Body of pancreas (tissue), 4 donors: ENCODE measurements at regions not wholly inside any gene's neighbourhood (a gene's known extent, or its start where the extent isn't known, plus 50 kb on each side); places are given as distances from the start of the nearest gene placed in this dataset.
A peak's percentile ranks its signal among the peaks of the same experiment; 100 is the strongest.

Source experiments
- ATAC-seq: fragments of 150-250 bp; one replicate; pipeline ENCODE4 v1.9.1; 2016
- DNase-seq, 4 donors: peaks; one replicate each; pipeline ENCODE4 v3.0.0-alpha.2; 2019
- H3K27ac ChIP-seq, 4 donors: fragments of 200-600 bp; sonication (generic); 1 replicate in 3 of 4; 2 replicates in 1 of 4; pipeline versions ENCODE4 v1.5.1 to v1.6.1; 2016 to 2019; ENCODE audit warnings: mild to moderate bottlenecking in 1 of 4, mixed read lengths in 1 of 4, moderate library complexity in 1 of 4
- H3K27me3 ChIP-seq, 2 donors: fragments of 200-600 bp; sonication (generic); one replicate each; pipeline ENCODE4 v1.6.0; 2016; ENCODE audit warnings: mild to moderate bottlenecking in 1 of 2
- H3K36me3 ChIP-seq, 2 donors: fragments of 200-600 bp; sonication (generic); replicated peaks in 1 of 2; 2 replicates each; pipeline ENCODE4 v1.5.1; 2016; ENCODE audit warnings: low read depth in 2 of 2; ENCODE audit not compliant: insufficient read depth in 1 of 2
- H3K4me1 ChIP-seq: fragments of 200-600 bp; sonication (generic); one replicate; pipeline ENCODE4 v1.6.0; 2016
- H3K4me3 ChIP-seq, 2 donors: fragments of 200-600 bp; sonication (generic); 1 replicate in 1 of 2; 2 replicates in 1 of 2; pipeline ENCODE4 v1.5.1; 2016 to 2019
- H3K9me3 ChIP-seq, 3 donors: fragments of 200-600 bp; sonication (generic); 1 replicate in 2 of 3; 2 replicates in 1 of 3; pipeline ENCODE4 v1.5.1; 2016
- CTCF ChIP-seq, 7 experiments: fragments of 450-650 bp in 4 of 7; fragments of 200-600 bp in 3 of 7; sonication (generic) in 3 of 7; IDR thresholded peaks; one replicate each; pipeline ENCODE4 v1.5.1; 2016 to 2019; ENCODE audit warnings: antibody characterized with exemption in 7 of 7
- POLR2A ChIP-seq, 3 donors: fragments of 450-650 bp; IDR thresholded peaks; one replicate each; pipeline ENCODE4 v1.6.1; 2016; ENCODE audit warnings: antibody characterized with exemption in 3 of 3, mild to moderate bottlenecking in 2 of 3
- WGBS, 2 donors: methylation state at CpG; one replicate each; pipeline ENCODE4 v1.1.5; 2017; 5-methylcytosine and 5-hydroxymethylcytosine counted together
- intact Hi-C: fragments of 100-400 bp; cut with DNase I; formaldehyde crosslinking; loops from one replicate; pipeline ENCODE4 v1.15.1; 2023

GRCh38 chr9:28764532-28764931 lies 1191.3 kb upstream of the C9orf72 start:
- no peak for ATAC-seq
- Histone ChIP-seq H3K4me3 (no peak overlapping the region), H3K36me3 (no peaks in the 10 kb centered on the region), H3K4me1 (no peaks in the 10 kb centered on the region), H3K27me3 (no peaks in the 10 kb centered on the region), H3K27ac (no peak overlapping the region), H3K9me3 (no peaks in the 10 kb centered on the region)
- 59 to 77% methylated on average over 1 of the region's 1 CpG for WGBS, 2 donors
- TF ChIP-seq CTCF (IDR thresholded peaks at IDR 0.05) (no peak), POLR2A (IDR thresholded peaks at IDR 0.05) (no peak)
- DNase-seq: no peak
- intact Hi-C loops: no loop called here

GRCh38 chr9:28770226-28770625 lies 1196.9 kb upstream of the C9orf72 start:
- no peak for DNase-seq
- no peak for ATAC-seq
- 65 to 69% methylated on average over 4 of the region's 4 CpGs for WGBS, 2 donors
- no peaks in the 10 kb centered on the region for H3K9me3 ChIP-seq
- H3K27me3 ChIP-seq: no peaks in the 10 kb centered on the region
- intact Hi-C loops: no loop called here
- H3K4me3 ChIP-seq: no peak overlapping the region
- no peak overlapping the region for H3K27ac ChIP-seq
- H3K4me1 ChIP-seq: no peaks in the 10 kb centered on the region
- no peaks in the 10 kb centered on the region for H3K36me3 ChIP-seq
- TF ChIP-seq CTCF (IDR thresholded peaks at IDR 0.05) (no peak), POLR2A (IDR thresholded peaks at IDR 0.05) (no peak)

- Histone ChIP-seq H3K9me3 (no peaks in the 10 kb centered on the region), H3K4me1 (no peaks in the 10 kb centered on the region), H3K27ac (no peak overlapping the region), H3K4me3 (no peak overlapping the region), H3K27me3 (no peaks in the 10 kb centered on the region), H3K36me3 (no peaks in the 10 kb centered on the region)
- ATAC-seq (no peak), DNase-seq (no peak)
- 32 to 38% methylated on average over 2 of the region's 2 CpGs for WGBS, 2 donors
- TF ChIP-seq CTCF (IDR thresholded peaks at IDR 0.05) (no peak), POLR2A (IDR thresholded peaks at IDR 0.05) (no peak)
- intact Hi-C loops: no loop called here
Measured at GRCh38 chr9:28770827-28771226, 1197.5 kb upstream of the C9orf72 start.

GRCh38 chr9:28774433-28775235 lies 1201.4 kb upstream of the C9orf72 start:
- no peak for ATAC-seq
- no peaks in the 10 kb centered on the region for H3K36me3 ChIP-seq
- WGBS, 2 donors: 29 to 37% methylated on average over 8 of the region's 8 CpGs
- no peak overlapping the region for H3K4me3 ChIP-seq
- no peak for DNase-seq
- H3K4me1 ChIP-seq: no peaks in the 10 kb centered on the region
- intact Hi-C loops: no loop called here
- H3K9me3 ChIP-seq: no peaks in the 10 kb centered on the region
- TF ChIP-seq CTCF (IDR thresholded peaks at IDR 0.05) (peak in 5 of 7 experiments; percentile 35 to 63 (median 39)), POLR2A (IDR thresholded peaks at IDR 0.05) (no peak)
- no peak overlapping the region for H3K27ac ChIP-seq
- no peaks in the 10 kb centered on the region for H3K27me3 ChIP-seq

GRCh38 chr9:28779243-28779642 lies 1206.0 kb upstream of the C9orf72 start:
- TF ChIP-seq POLR2A (IDR thresholded peaks at IDR 0.05) (no peak), CTCF (IDR thresholded peaks at IDR 0.05) (no peak)
- DNase-seq: no peak
- Histone ChIP-seq H3K27me3 (no peaks in the 10 kb centered on the region), H3K27ac (no peak overlapping the region), H3K4me1 (no peaks in the 10 kb centered on the region), H3K36me3 (no peaks in the 10 kb centered on the region), H3K9me3 (no peaks in the 10 kb centered on the region), H3K4me3 (no peak overlapping the region)
- ATAC-seq: no peak
- intact Hi-C loops: no loop called here
